ENCODE measurements at regions not wholly inside any gene's neighbourhood (a gene's known extent, or its start where the extent isn't known, plus 50 kb on each side); places are given as distances from the start of the nearest gene placed in this dataset.
A peak's percentile ranks its signal among the peaks of the same experiment; 100 is the strongest.
"Not testable (repeated sequence)": the region's sequence is repeated elsewhere in the genome, so short reads cannot be mapped to it uniquely, and the experiment has no call there.

GRCh38 chr2:88932686-88933085 lies 241.2 kb downstream of the RPIA start:
- Histone ChIP-seq H3K27ac (peak overlapping the region in 3 of 11 experiments; percentile 21 to 46 (median 44); a peak in 2 of 22 replicates), H3K27me3 (no peaks in the 10 kb centered on the region), H3K9ac (no peak overlapping the region), H3K4me2 (peak overlapping the region in 8 of 11 experiments; percentile 15 to 66 (median 50); a peak in 14 of 22 replicates), H3K4me3 (no peak overlapping the region), H3K36me3 (no peaks in the 10 kb centered on the region), H3K9me3 (replicated peaks in 1 of 11) (no peaks in the 10 kb centered on the region), H3K4me1 (peaks cover 0 to 30% (median 17%) of the 10 kb centered on the region in 10 experiments; a peak in 13 of 20 replicates), H4K20me1 (no peaks in the 10 kb centered on the region)
- no peak for TF ChIP-seq Cebpa-rat (IDR thresholded peaks at IDR 0.05)

DNA sequence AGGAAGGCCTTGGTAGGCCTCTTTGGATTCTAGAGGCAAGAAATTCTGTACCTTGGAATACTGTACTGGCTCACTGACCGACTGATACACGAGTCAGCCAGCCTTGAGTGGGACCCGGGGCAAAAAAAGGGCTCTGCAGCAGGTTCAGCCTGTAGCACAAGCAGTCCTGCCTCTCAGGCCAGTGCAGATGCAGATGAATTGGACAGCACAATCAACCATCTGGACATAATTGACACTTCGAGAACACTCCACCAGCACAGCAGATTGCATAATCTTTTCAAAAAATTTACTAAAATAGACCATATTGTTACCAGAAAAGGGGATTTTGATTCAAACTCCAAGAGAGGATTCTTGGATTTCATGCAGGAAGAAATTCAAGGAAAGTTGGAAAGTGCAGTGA lies 241.6 kb downstream of the RPIA start:
- Histone ChIP-seq H3K36me3 (no peaks in the 10 kb centered on the region), H3K9ac (no peak overlapping the region), H3K27ac (peak overlapping the region in 3 of 11 experiments; percentile 21 to 46 (median 44); a peak in 3 of 22 replicates), H4K20me1 (no peaks in the 10 kb centered on the region), H3K9me3 (replicated peaks in 1 of 11) (no peaks in the 10 kb centered on the region), H3K4me3 (no peak overlapping the region), H3K4me1 (peaks cover 0 to 30% (median 17%) of the 10 kb centered on the region in 10 experiments; a peak in 13 of 20 replicates), H3K4me2 (peak overlapping the region in 8 of 11 experiments; percentile 15 to 66 (median 50); a peak in 14 of 22 replicates), H3K27me3 (no peaks in the 10 kb centered on the region)
- TF ChIP-seq Cebpa-rat (IDR thresholded peaks at IDR 0.05) = no peak

GRCh38 chr2:88933980-88934379 lies 242.5 kb downstream of the RPIA start:
- no peaks in the 10 kb centered on the region for H3K9me3 ChIP-seq (replicated peaks in 1 of 11)
- no peaks in the 10 kb centered on the region for H3K27me3 ChIP-seq
- H4K20me1 ChIP-seq = no peaks in the 10 kb centered on the region
- TF ChIP-seq Cebpa-rat (IDR thresholded peaks at IDR 0.05) = no peak
- H3K27ac ChIP-seq = peak overlapping the region in 3 of 11 experiments; percentile 28 to 46 (median 44); a peak in 3 of 22 replicates
- no peak overlapping the region for H3K4me3 ChIP-seq
- no peak overlapping the region for H3K4me2 ChIP-seq
- H3K9ac ChIP-seq = no peak overlapping the region
- peaks cover 0 to 30% (median 17%) of the 10 kb centered on the region in 10 experiments; a peak in 13 of 20 replicates for H3K4me1 ChIP-seq
- H3K36me3 ChIP-seq = no peaks in the 10 kb centered on the region

DNA sequence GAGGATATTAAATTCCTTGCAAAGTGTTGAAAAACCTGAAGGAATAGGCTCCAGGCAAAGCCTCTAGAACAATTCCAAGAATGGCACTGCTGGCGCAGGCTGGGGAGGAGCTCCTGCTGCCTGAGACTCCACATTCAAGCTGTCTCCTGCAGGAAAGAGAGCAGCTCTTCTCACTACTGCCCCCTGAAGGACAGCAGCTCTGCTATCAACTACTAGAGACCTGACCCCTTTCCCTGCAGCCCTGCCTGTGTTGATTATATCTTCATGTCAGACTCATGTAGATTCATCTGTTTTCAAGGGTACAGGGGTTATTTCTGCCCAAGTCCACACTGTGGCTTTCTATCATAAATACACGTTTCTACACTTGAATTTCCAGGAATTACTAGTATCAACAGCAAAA lies 249.7 kb downstream of the RPIA start:
- H3K27ac ChIP-seq; H4K20me1 ChIP-seq; H3K4me2 ChIP-seq; H3K4me3 ChIP-seq; H3K9me3 ChIP-seq (replicated peaks in 1 of 11); H3K27me3 ChIP-seq; H3K9ac ChIP-seq; H3K36me3 ChIP-seq: not testable (repeated sequence)
- peaks cover 0 to 18% (median 0%) of the 10 kb centered on the region in 10 experiments; a peak in 6 of 20 replicates for H3K4me1 ChIP-seq

- Histone ChIP-seq H3K4me2 (peak overlapping the region in 4 of 11 experiments; percentile 4 to 18 (median 9); a peak in 3 of 22 replicates), H3K4me1 (peaks cover 0 to 27% (median 4%) of the 10 kb centered on the region in 10 experiments; a peak in 8 of 20 replicates), H4K20me1 (no peaks in the 10 kb centered on the region), H3K9me3 (replicated peaks in 1 of 11) (peaks cover 0 to 12% (median 6%) of the 10 kb centered on the region in 11 experiments; a peak in 11 of 22 replicates), H3K36me3 (no peaks in the 10 kb centered on the region), H3K4me3 (no peak overlapping the region), H3K9ac (no peak overlapping the region), H3K27ac (no peak overlapping the region), H3K27me3 (no peaks in the 10 kb centered on the region)
- TF ChIP-seq Cebpa-rat (IDR thresholded peaks at IDR 0.05) = no peak
Observed at GRCh38 chr2:88942798-88943197, 251.3 kb downstream of the RPIA start.

DNA sequence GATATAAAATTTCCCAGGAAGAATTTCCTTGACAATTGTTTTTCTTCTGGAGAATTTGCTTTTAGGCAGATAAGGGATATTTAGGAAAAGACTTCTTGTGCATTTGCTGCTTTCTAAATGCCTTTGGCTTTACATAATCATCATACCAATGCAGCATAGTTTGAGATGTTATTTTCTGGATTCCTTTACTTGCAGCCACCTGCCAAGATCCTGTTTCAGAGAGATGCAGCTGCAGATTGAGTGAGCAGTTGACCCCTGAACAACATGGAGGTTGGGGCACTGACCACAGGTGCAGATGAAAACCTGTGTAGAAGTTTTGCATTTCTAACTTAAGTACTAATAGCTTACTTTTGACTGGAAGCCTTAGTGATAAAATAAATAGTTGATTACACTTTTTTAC lies 257.9 kb downstream of the RPIA start:
- peaks cover 0 to 12% (median 6%) of the 10 kb centered on the region in 11 experiments; a peak in 11 of 22 replicates for H3K9me3 ChIP-seq (replicated peaks in 1 of 11)
- TF ChIP-seq Cebpa-rat (IDR thresholded peaks at IDR 0.05) = no peak
- no peak overlapping the region for H3K4me2 ChIP-seq
- H3K27ac ChIP-seq = no peak overlapping the region
- H3K27me3 ChIP-seq = no peaks in the 10 kb centered on the region
- no peak overlapping the region for H3K9ac ChIP-seq
- peaks cover 0 to 14% (median 4%) of the 10 kb centered on the region in 10 experiments; a peak in 7 of 20 replicates for H3K4me1 ChIP-seq
- no peak overlapping the region for H3K4me3 ChIP-seq
- no peaks in the 10 kb centered on the region for H4K20me1 ChIP-seq
- H3K36me3 ChIP-seq = no peaks in the 10 kb centered on the region

- no peak overlapping the region for H3K9ac ChIP-seq
- peaks cover 0 to 12% (median 6%) of the 10 kb centered on the region in 11 experiments; a peak in 11 of 22 replicates for H3K9me3 ChIP-seq (replicated peaks in 1 of 11)
- no peaks in the 10 kb centered on the region for H4K20me1 ChIP-seq
- H3K4me3 ChIP-seq = no peak overlapping the region
- no peaks in the 10 kb centered on the region for H3K27me3 ChIP-seq
- TF ChIP-seq Cebpa-rat (IDR thresholded peaks at IDR 0.05) = no peak
- peaks cover 0 to 14% (median 4%) of the 10 kb centered on the region in 10 experiments; a peak in 7 of 20 replicates for H3K4me1 ChIP-seq
- H3K36me3 ChIP-seq = no peaks in the 10 kb centered on the region
- H3K4me2 ChIP-seq = no peak overlapping the region
- no peak overlapping the region for H3K27ac ChIP-seq
Observed at GRCh38 chr2:88950010-88950409, 258.5 kb downstream of the RPIA start.

GRCh38 chr2:88955607-88956006 lies 264.1 kb downstream of the RPIA start:
- Histone ChIP-seq H3K27ac (no peak overlapping the region), H3K4me1 (no peaks in the 10 kb centered on the region), H4K20me1 (no peaks in the 10 kb centered on the region), H3K9me3 (replicated peaks in 1 of 11) (no peaks in the 10 kb centered on the region), H3K4me3 (no peak overlapping the region), H3K36me3 (no peaks in the 10 kb centered on the region), H3K27me3 (no peaks in the 10 kb centered on the region), H3K4me2 (no peak overlapping the region), H3K9ac (no peak overlapping the region)
- no peak for TF ChIP-seq Cebpa-rat (IDR thresholded peaks at IDR 0.05)

DNA sequence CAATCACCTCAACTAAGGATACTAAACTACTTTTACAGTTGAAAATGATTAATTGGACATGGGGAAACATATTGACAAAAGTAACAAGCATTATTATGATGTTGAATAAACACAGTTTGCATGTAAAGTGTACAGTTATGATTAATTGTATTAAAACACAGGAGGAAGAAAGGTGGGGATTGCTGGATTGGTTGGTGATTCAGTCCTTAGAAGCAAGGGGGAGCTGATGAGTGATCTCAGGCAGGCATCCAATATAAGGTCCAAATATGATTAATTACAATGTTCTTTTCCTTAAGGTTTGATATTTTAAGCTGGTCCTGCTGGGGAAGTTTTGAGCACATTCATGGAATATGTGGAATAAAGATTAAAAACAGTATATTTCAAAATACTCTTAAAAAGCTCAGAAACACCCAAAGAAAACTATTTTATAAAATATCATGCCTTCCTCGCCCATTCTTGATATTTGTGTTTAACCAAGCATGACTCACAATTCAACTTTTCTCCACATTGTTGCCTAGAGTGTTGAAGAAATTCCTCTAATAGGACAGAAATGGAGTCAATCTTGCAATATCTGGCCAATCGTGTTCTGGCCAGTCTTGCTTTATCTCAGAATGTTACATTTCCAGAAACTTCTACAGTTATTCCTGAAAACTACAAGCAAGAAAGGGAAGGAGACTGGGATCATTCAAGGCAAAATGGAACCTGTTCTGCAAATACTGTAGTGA lies 268.2 kb downstream of the RPIA start:
- Histone ChIP-seq H3K4me1 (no peaks in the 10 kb centered on the region), H3K4me3 (no peak overlapping the region), H4K20me1 (no peaks in the 10 kb centered on the region), H3K4me2 (no peak overlapping the region), H3K27me3 (no peaks in the 10 kb centered on the region), H3K9me3 (replicated peaks in 1 of 11) (no peaks in the 10 kb centered on the region), H3K27ac (no peak overlapping the region), H3K9ac (no peak overlapping the region), H3K36me3 (no peaks in the 10 kb centered on the region)
- no peak for TF ChIP-seq Cebpa-rat (IDR thresholded peaks at IDR 0.05)

DNA sequence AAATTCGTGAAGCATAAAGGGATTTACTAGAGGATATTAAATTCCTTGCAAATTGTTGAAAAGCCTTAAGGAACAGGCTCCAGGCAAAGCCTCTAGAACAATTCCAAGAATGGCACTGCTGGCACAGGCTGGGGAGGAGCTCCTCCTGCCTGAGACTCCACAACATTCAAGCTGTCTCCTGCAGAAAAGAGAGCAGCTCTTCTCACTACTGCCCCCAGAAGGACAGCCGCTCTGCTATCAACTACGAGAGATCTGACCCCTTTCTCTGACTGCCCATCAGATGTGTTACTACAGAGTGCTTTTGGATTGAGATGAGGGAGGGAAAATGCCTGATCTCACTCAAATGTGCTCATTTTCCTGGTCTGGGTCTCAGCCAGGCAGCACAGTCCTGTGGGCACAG lies 269.9 kb downstream of the RPIA start:
- H3K9me3 ChIP-seq (replicated peaks in 1 of 11); H3K4me1 ChIP-seq; H3K27me3 ChIP-seq; H3K27ac ChIP-seq; H3K4me2 ChIP-seq; H4K20me1 ChIP-seq; H3K4me3 ChIP-seq; H3K9ac ChIP-seq; H3K36me3 ChIP-seq: not testable (repeated sequence)

Measured in BLaER1 treated with 17β-estradiol and CSF1 and Interleukin-3, amounts not matched to agents 10 nM and 100 nM (cell line).